CD4-positive, alpha-beta T cell treated with Interleukin-6 at 100 ng/mL for 8 hours (primary cell): ENCODE measurements at regions not wholly inside any gene's neighbourhood (a gene's known extent, or its start where the extent isn't known, plus 50 kb on each side); places are given as distances from the start of the nearest gene placed in this dataset.

Experiments
- DNase-seq: peaks from one replicate; pipeline ENCODE4 v3.0.0-alpha.2; 2020; ENCODE audit warnings: mixed read lengths, low spot score

GRCh38 chr5:1938310-1939000, 55.7 kb upstream of the IRX4 start:
- no peak for DNase-seq

GRCh38 chr5:1937590-1937989, 54.9 kb upstream of the IRX4 start:
- DNase-seq, result no peak

DNA sequence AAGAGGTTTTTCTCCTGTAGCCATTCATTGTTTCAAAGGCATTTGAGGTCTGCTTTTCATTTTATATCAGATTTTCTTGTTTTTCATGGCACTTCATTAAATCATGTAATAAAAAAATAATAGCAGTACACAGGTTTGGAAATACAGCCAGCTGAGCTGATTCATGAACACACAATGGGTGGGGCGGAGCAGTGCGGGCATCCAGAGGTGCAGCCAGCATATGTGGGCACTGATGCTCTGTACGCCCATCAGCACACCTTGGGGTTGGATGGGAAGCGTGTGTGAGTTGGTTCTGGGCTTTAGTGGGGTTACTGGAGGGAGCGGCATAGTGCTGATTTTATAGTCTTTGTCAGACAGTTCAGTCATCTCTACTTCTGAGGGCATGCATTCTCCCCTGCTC, 54.2 kb upstream of the IRX4 start:
- DNase-seq, result no peak

GRCh38 chr5:1936413-1936812, 53.7 kb upstream of the IRX4 start:
- DNase-seq, result no peak

DNA sequence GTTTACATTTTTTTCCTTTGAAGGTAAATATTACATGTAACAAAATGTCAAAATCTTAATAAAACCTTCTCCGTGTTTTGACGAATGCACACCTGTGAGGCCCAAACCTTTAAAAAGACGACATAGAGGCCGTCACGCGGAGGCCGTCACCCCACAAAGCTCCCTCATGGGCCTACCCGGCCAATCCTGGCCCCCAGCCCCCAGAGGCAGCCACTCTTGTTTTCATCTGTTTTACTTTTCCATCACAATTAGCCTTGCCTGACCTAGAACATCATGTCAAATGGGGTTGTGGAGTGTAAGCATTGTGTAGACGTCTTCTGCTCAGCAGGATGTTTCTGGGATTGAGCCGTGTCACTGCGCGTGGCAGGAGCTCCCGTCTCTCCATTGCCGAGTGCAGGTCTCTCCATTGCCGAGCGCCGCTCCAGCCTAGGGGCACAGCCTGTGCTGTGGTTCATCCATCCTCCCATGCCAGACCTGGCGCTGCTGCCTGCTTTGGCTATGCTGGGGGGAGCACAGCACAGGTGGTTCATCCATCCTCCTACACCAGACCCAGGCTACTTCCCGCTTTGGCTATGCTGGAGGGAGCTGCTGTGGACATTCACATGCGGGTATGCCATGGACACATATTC, 52.2 kb upstream of the IRX4 start:
- no peak for DNase-seq

DNA sequence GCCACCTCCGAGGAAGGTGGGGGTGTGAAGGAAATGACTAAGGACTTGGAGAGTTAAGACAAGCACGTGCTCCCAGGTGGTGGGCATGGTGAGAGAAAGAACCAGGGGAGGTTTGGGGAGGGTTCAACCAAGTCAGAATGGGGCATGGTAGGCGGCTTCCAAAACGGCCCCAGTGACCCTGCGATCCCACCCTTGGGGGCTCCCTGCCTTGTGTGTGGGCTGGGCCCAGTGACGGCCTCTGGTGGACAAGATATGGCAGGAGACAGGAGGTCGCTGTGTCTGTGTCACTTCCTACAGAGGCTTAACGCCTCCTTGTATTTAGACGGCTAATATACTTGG, 51.3 kb upstream of the IRX4 start:
- no peak for DNase-seq

- no peak for DNase-seq
These were observed 50.8 kb upstream of the IRX4 start for GRCh38 chr5:1933364-1934055.
